ENCODE measurements at regions not wholly inside any gene's neighbourhood (a gene's known extent, or its start where the extent isn't known, plus 50 kb on each side); places are given as distances from the start of the nearest gene placed in this dataset.

- H3K9me3 ChIP-seq, result no peaks in the 10 kb centered on the region
- H3K4me1 ChIP-seq, result no peaks in the 10 kb centered on the region
- H3K27me3 ChIP-seq, result no peaks in the 10 kb centered on the region
- TF ChIP-seq CTCF (IDR thresholded peaks at IDR 0.05) (no peak), POLR2A (IDR thresholded peaks at IDR 0.05) (no peak)
- intact Hi-C loops (cut with DNase I; ENCODE audit: low total_unique reads), result no loop called here
- no peak overlapping the region for H3K4me3 ChIP-seq
- no peak overlapping the region for H3K27ac ChIP-seq
- no peak for DNase-seq
- H3K36me3 ChIP-seq, result no peaks in the 10 kb centered on the region
Measured at GRCh38 chr17:71790791-71791190, 330.0 kb upstream of the SOX9 start.

GRCh38 chr17:71791311-71791710 is 329.5 kb upstream of the SOX9 start:
- intact Hi-C loops (cut with DNase I; ENCODE audit: low total_unique reads), result no loop called here
- no peaks in the 10 kb centered on the region for H3K4me1 ChIP-seq

GRCh38 chr17:71792966-71793365 is 327.9 kb upstream of the SOX9 start:
- DNase-seq, result no peak
- Histone ChIP-seq H3K27ac (no peak overlapping the region), H3K9me3 (no peaks in the 10 kb centered on the region), H3K36me3 (no peaks in the 10 kb centered on the region), H3K4me1 (no peaks in the 10 kb centered on the region), H3K27me3 (no peaks in the 10 kb centered on the region), H3K4me3 (no peak overlapping the region)
- TF ChIP-seq CTCF (IDR thresholded peaks at IDR 0.05), result no peak
- no peak for TF ChIP-seq POLR2A (IDR thresholded peaks at IDR 0.05)
- intact Hi-C loops (cut with DNase I; ENCODE audit: low total_unique reads), result no loop called here

More at GRCh38 chr17:71791311-71791710, 329.5 kb upstream of the SOX9 start:
- DNase-seq, result no peak
- Histone ChIP-seq H3K36me3 (no peaks in the 10 kb centered on the region), H3K27me3 (no peaks in the 10 kb centered on the region), H3K9me3 (no peaks in the 10 kb centered on the region), H3K27ac (no peak overlapping the region), H3K4me3 (no peak overlapping the region)
- no peak for TF ChIP-seq CTCF (IDR thresholded peaks at IDR 0.05)
- TF ChIP-seq POLR2A (IDR thresholded peaks at IDR 0.05), result no peak

GRCh38 chr17:71793518-71793917 is 327.3 kb upstream of the SOX9 start:
- H3K27me3 ChIP-seq, result no peaks in the 10 kb centered on the region
- H3K4me1 ChIP-seq, result no peaks in the 10 kb centered on the region
- no peak overlapping the region for H3K4me3 ChIP-seq
- intact Hi-C loops (cut with DNase I; ENCODE audit: low total_unique reads), result no loop called here
- no peak for TF ChIP-seq POLR2A (IDR thresholded peaks at IDR 0.05)
- TF ChIP-seq CTCF (IDR thresholded peaks at IDR 0.05), result no peak
- no peak for DNase-seq
- no peaks in the 10 kb centered on the region for H3K36me3 ChIP-seq
- H3K27ac ChIP-seq, result no peak overlapping the region
- H3K9me3 ChIP-seq, result no peaks in the 10 kb centered on the region

GRCh38 chr17:71798701-71799100 is 322.1 kb upstream of the SOX9 start:
- Histone ChIP-seq H3K36me3 (no peaks in the 10 kb centered on the region), H3K27me3 (no peaks in the 10 kb centered on the region), H3K4me3 (no peak overlapping the region), H3K4me1 (no peaks in the 10 kb centered on the region), H3K27ac (no peak overlapping the region), H3K9me3 (no peaks in the 10 kb centered on the region)
- DNase-seq, result no peak
- TF ChIP-seq CTCF (IDR thresholded peaks at IDR 0.05), result no peak
- TF ChIP-seq POLR2A (IDR thresholded peaks at IDR 0.05), result no peak
- intact Hi-C loops (cut with DNase I; ENCODE audit: low total_unique reads), result no loop called here

All from uterus (tissue), 3 donors.